IMR-90 (cell line): ENCODE measurements at regions not wholly inside any gene's neighbourhood (a gene's known extent, or its start where the extent isn't known, plus 50 kb on each side); places are given as distances from the start of the nearest gene placed in this dataset.

ENCODE experiments used
- ATAC-seq: fragments of 200-7000 bp; cut with Tn5 transposase; 2 replicates; pipeline ENCODE4 v1.9.1; 2020; ENCODE audit warnings: low read depth, mild to moderate bottlenecking, moderate library complexity
- BruUV-seq: library from RNA; stranded (reverse); fragments of 400-500 nt; replicated peaks from 2 replicates; lab custom pipeline; 2021; lab: Mats Ljungman, UMichigan
- CTCF ChIA-PET: fragments of 300-600 bp; formaldehyde crosslinking; extraction: SDS; loops from one replicate; lab custom pipeline; 2021; ENCODE audit warnings: antibody characterized with exemption; lab: Yijun Ruan, JAX
- POLR2A ChIA-PET: fragments of 300-600 bp; sonication (Branson Sonifier 250); formaldehyde crosslinking; loops from one replicate; lab custom pipeline; 2022; ENCODE audit warnings: antibody characterized with exemption; ENCODE audit not compliant: unreplicated experiment; lab: Charles Lee
- DNase-seq: peaks from one replicate; pipeline ENCODE4 v3.0.0; 2013
- H2AFZ ChIP-seq: replicated peaks from 2 replicates; pipeline ENCODE3; 2013; ENCODE audit warnings: low read length, mild to moderate bottlenecking; ENCODE audit not compliant: poor library complexity
- H2AK5ac ChIP-seq: 2 replicates; pipeline ENCODE4 v1.6.1; 2013; ENCODE audit warnings: low read depth, low read length, inconsistent platforms
- H2AK9ac ChIP-seq: replicated peaks from 2 replicates; pipeline ENCODE3; 2013; ENCODE audit warnings: mild to moderate bottlenecking, low read depth, low read length, moderate library complexity; ENCODE audit not compliant: poor library complexity
- H2BK120ac ChIP-seq: 2 replicates; pipeline ENCODE4 v1.6.1; 2013; ENCODE audit warnings: low read depth, low read length, inconsistent platforms
- H2BK15ac ChIP-seq: 3 replicates; pipeline ENCODE4 v1.6.1; 2013; ENCODE audit warnings: low read depth, low read length, inconsistent platforms
- H2BK20ac ChIP-seq: 2 replicates; pipeline ENCODE4 v1.6.1; 2013; ENCODE audit warnings: low read depth, mild to moderate bottlenecking, inconsistent platforms, low read length, moderate library complexity
- H2BK5ac ChIP-seq: 2 replicates; pipeline ENCODE4 v1.6.1; 2013; ENCODE audit warnings: mild to moderate bottlenecking, low read depth, low read length, inconsistent platforms; ENCODE audit not compliant: poor library complexity, severe bottlenecking
- H3K14ac ChIP-seq: replicated peaks from 2 replicates; pipeline ENCODE4 v1.6.1; 2013; ENCODE audit warnings: low read depth, low read length, inconsistent platforms
- H3K18ac ChIP-seq: 2 replicates; pipeline ENCODE4 v1.6.1; 2013; ENCODE audit warnings: low read depth, low read length, control low read depth
- H3K23ac ChIP-seq: 2 replicates; pipeline ENCODE4 v1.6.1; 2013; ENCODE audit warnings: low read depth, low read length, inconsistent platforms
- H3K27ac ChIP-seq: 2 replicates; pipeline ENCODE4 v1.5.1; 2013; ENCODE audit warnings: mild to moderate bottlenecking, control low read depth, low read length; ENCODE audit not compliant: insufficient read depth
- H3K27me3 ChIP-seq: 2 replicates; pipeline ENCODE4 v1.6.1; 2013; ENCODE audit warnings: low read length; ENCODE audit not compliant: control insufficient read depth, insufficient read depth
- H3K36me3 ChIP-seq: 2 replicates; pipeline ENCODE4 v1.6.1; 2013; ENCODE audit warnings: low read length, mixed read lengths; ENCODE audit not compliant: control insufficient read depth, insufficient read depth
- H3K4ac ChIP-seq: 2 replicates; pipeline ENCODE4 v1.6.1; 2013; ENCODE audit warnings: low read depth, low read length, inconsistent platforms
- H3K4me1 ChIP-seq: 2 replicates; pipeline ENCODE4 v1.6.1; 2013; ENCODE audit warnings: low read length, mixed read lengths; ENCODE audit not compliant: control insufficient read depth, insufficient read depth
- H3K4me2 ChIP-seq: 2 replicates; pipeline ENCODE4 v1.6.1; 2013; ENCODE audit warnings: low read depth, mild to moderate bottlenecking, control low read depth, low read length, moderate library complexity
- H3K4me3 ChIP-seq: 2 replicates; pipeline ENCODE4 v1.5.1; 2013; ENCODE audit warnings: low read depth, mild to moderate bottlenecking, control low read depth, low read length, moderate library complexity; ENCODE audit not compliant: insufficient read depth
- H3K56ac ChIP-seq: 2 replicates; pipeline ENCODE4 v1.6.1; 2013; ENCODE audit warnings: low read length, inconsistent platforms; ENCODE audit not compliant: insufficient read depth; ENCODE audit errors: extremely low read depth
- H3K79me1 ChIP-seq, 2 experiments: 2 replicates each; pipeline ENCODE4 v1.6.1; 2013; ENCODE audit warnings: low read length in 2 of 2, inconsistent platforms in 1 of 2, low read depth in 1 of 2
- H3K9ac ChIP-seq: 2 replicates; pipeline ENCODE4 v1.6.1; 2013; ENCODE audit warnings: low read depth, low read length, control low read depth
- H3K9me1 ChIP-seq: 2 replicates; pipeline ENCODE4 v1.6.1; 2013; ENCODE audit warnings: low read length, inconsistent platforms; ENCODE audit not compliant: insufficient read depth
- H3K9me3 ChIP-seq: 2 replicates; pipeline ENCODE4 v1.6.1; 2013; ENCODE audit warnings: low read length; ENCODE audit not compliant: control insufficient read depth, insufficient read depth
- H4K20me1 ChIP-seq: 2 replicates; pipeline ENCODE4 v1.6.1; 2013; ENCODE audit warnings: low read length, inconsistent platforms; ENCODE audit not compliant: insufficient read depth
- H4K5ac ChIP-seq: 2 replicates; pipeline ENCODE4 v1.6.1; 2013; ENCODE audit warnings: mild to moderate bottlenecking, low read depth, low read length, control low read depth
- H4K8ac ChIP-seq, 2 experiments: 2 replicates each; pipeline ENCODE4 v1.6.1; 2013; ENCODE audit warnings: low read depth in 2 of 2, low read length in 2 of 2, control low read depth in 1 of 2, inconsistent platforms in 1 of 2
- H4K91ac ChIP-seq: 2 replicates; pipeline ENCODE4 v1.6.1; 2013; ENCODE audit warnings: low read depth, low read length, inconsistent platforms; ENCODE audit not compliant: insufficient read depth
- CEBPB ChIP-seq: IDR thresholded peaks from 2 replicates; pipeline ENCODE4 v1.6.1; 2012; ENCODE audit warnings: low read depth, low read length, improper control_type of control experiment
- CHD1 ChIP-seq: IDR thresholded peaks from 2 replicates; pipeline ENCODE4 v1.6.1; 2012; ENCODE audit warnings: low read depth, low read length, improper control_type of control experiment
- POLR2A ChIP-seq: IDR thresholded peaks from 2 replicates; pipeline ENCODE4 v1.6.1; 2012; ENCODE audit warnings: mild to moderate bottlenecking, low read depth, low read length
- USF2 ChIP-seq: fragments of 150-350 bp; IDR thresholded peaks from 2 replicates; pipeline ENCODE4 v1.6.1; 2017; ENCODE audit warnings: mild to moderate bottlenecking, antibody characterized with exemption, low read length, low read depth
- WGBS, 2 experiments: methylation state at CpG; one replicate each; pipeline versions ENCODE4 v1.1.5 to v1.1.7; 2013; ENCODE audit warnings: missing lambda C conversion rate in 2 of 2; ENCODE audit not compliant: insufficient read length in 1 of 2; ENCODE audit errors: extremely low coverage in 2 of 2; 5-methylcytosine and 5-hydroxymethylcytosine counted together
- dilution Hi-C: fragments of 300-500 bp; cut with HindIII; formaldehyde crosslinking; loops from one replicate; pipeline ENCODE4 v1.14.3; 2018; ENCODE audit warnings: low sequenced_read_pairs; ENCODE audit not compliant: unreplicated experiment
- in situ Hi-C: fragments of 300-500 bp; cut with MboI; formaldehyde crosslinking; loops from 3 replicates; pipeline ENCODE4 v1.14.3; 2019; ENCODE audit warnings: low sequenced_read_pairs, inconsistent platforms, mixed read lengths
- intact Hi-C: fragments of 100-400 bp; cut with micrococcal nuclease; formaldehyde crosslinking; loops from 2 replicates; pipeline ENCODE4 v1.10.0; 2022

GRCh38 chr6:66638518-66638917, 931.5 kb upstream of the EYS start:
- Histone ChIP-seq H3K14ac (no peak overlapping the region), H3K56ac (no peak overlapping the region), H3K36me3 (no peaks in the 10 kb centered on the region), H3K27me3 (no peaks in the 10 kb centered on the region), H2BK120ac (no peak overlapping the region), H3K23ac (no peak overlapping the region), H3K9ac (no peak overlapping the region), H3K79me1 (no peaks in the 10 kb centered on the region), H3K4me2 (no peak overlapping the region), H2BK20ac (no peak overlapping the region), H3K4me3 (no peak overlapping the region), H3K27ac (no peak overlapping the region), H2AK9ac (no peak overlapping the region), H2BK5ac (no peak overlapping the region), H2AFZ (no peak overlapping the region), H4K20me1 (no peaks in the 10 kb centered on the region), H3K18ac (no peak overlapping the region), H3K4me1 (no peaks in the 10 kb centered on the region), H4K8ac (no peak overlapping the region), H2AK5ac (no peak overlapping the region), H4K91ac (no peak overlapping the region), H2BK15ac (no peak overlapping the region), H3K4ac (no peak overlapping the region), H3K9me3 (0 out of 2 replicates have a peak, but pooled peaks cover 2% of the 10 kb centered on the region), H4K5ac (no peak overlapping the region), H3K9me1 (no peaks in the 10 kb centered on the region)
- dilution Hi-C loops (no loop called here), intact Hi-C loops (no loop called here), in situ Hi-C loops (no loop called here)
- WGBS, 2 experiments, result no CpG with 5 or more reads among the region's 3 CpGs
- POLR2A ChIA-PET, result no interaction called here
- DNase-seq, result no peak
- CTCF ChIA-PET, result no interaction called here
- ATAC-seq, result no peak
- no TSS peak for BruUV-seq
- no peak for TF ChIP-seq POLR2A
- no peak for TF ChIP-seq CEBPB
- no peak for TF ChIP-seq CHD1
- TF ChIP-seq USF2, result no peak
